Upper lobe of right lung (tissue), 1 donor: ENCODE measurements at regions not wholly inside any gene's neighbourhood (a gene's known extent, or its start where the extent isn't known, plus 50 kb on each side); places are given as distances from the start of the nearest gene placed in this dataset.

Source experiments
- ATAC-seq: fragments of 200-7000 bp; cut with Tn5 transposase; one replicate; pipeline ENCODE4 v1.9.1; 2020; ENCODE audit warnings: mild to moderate bottlenecking, moderate library complexity
- DNase-seq: peaks from one replicate; pipeline ENCODE4 v3.0.0-alpha.2; 2020
- H3K27ac ChIP-seq: fragments of 200-600 bp; one replicate; pipeline ENCODE4 v1.8.0; 2022
- H3K27me3 ChIP-seq: fragments of 200-600 bp; one replicate; pipeline ENCODE4 v1.8.0; 2022; ENCODE audit warnings: mild to moderate bottlenecking
- H3K36me3 ChIP-seq: fragments of 200-600 bp; one replicate; pipeline ENCODE4 v1.8.0; 2022
- H3K4me1 ChIP-seq: fragments of 200-600 bp; one replicate; pipeline ENCODE4 v1.8.0; 2022
- H3K4me3 ChIP-seq: fragments of 200-600 bp; one replicate; pipeline ENCODE4 v1.8.0; 2022; ENCODE audit warnings: mild to moderate bottlenecking
- H3K9me3 ChIP-seq: fragments of 200-600 bp; one replicate; pipeline ENCODE4 v1.8.0; 2022
- CTCF ChIP-seq: fragments of 200-600 bp; IDR thresholded peaks from one replicate; pipeline ENCODE4 v1.8.0; 2022; ENCODE audit warnings: antibody characterized with exemption
- intact Hi-C: fragments of 100-400 bp; cut with DNase I; formaldehyde crosslinking; loops from one replicate; pipeline ENCODE4 v1.11.0; 2022
- donor health status: DM: no; HTN: yes; CAD: no; lungs with severe emphysema.

GRCh38 chr22:34570408-34570807, 495.6 kb upstream of the ISX start:
- no peak for TF ChIP-seq CTCF
- H3K27me3 ChIP-seq: no peaks in the 10 kb centered on the region
- no peaks in the 10 kb centered on the region for H3K9me3 ChIP-seq
- no peak overlapping the region for H3K4me3 ChIP-seq
- no peaks in the 10 kb centered on the region for H3K36me3 ChIP-seq
- H3K4me1 ChIP-seq: no peaks in the 10 kb centered on the region
- DNase-seq: no peak
- no peak for ATAC-seq
- intact Hi-C loops: no loop called here
- H3K27ac ChIP-seq: no peak overlapping the region

- no peak for ATAC-seq
- Histone ChIP-seq H3K4me3 (no peak overlapping the region), H3K27ac (no peak overlapping the region), H3K36me3 (no peaks in the 10 kb centered on the region), H3K27me3 (no peaks in the 10 kb centered on the region), H3K9me3 (no peaks in the 10 kb centered on the region), H3K4me1 (no peaks in the 10 kb centered on the region)
- intact Hi-C loops: no loop called here
- TF ChIP-seq CTCF: no peak
- no peak for DNase-seq
Measured at GRCh38 chr22:34579519-34579918, 486.4 kb upstream of the ISX start.

- H3K9me3 ChIP-seq: no peaks in the 10 kb centered on the region
- no peaks in the 10 kb centered on the region for H3K4me1 ChIP-seq
- intact Hi-C loops: no loop called here
- ATAC-seq (no peak), DNase-seq (no peak)
- H3K4me3 ChIP-seq: no peak overlapping the region
- TF ChIP-seq CTCF: no peak
- no peaks in the 10 kb centered on the region for H3K27me3 ChIP-seq
- no peaks in the 10 kb centered on the region for H3K36me3 ChIP-seq
- H3K27ac ChIP-seq: no peak overlapping the region
Measured at GRCh38 chr22:34587357-34588356, 478.3 kb upstream of the ISX start.

GRCh38 chr22:34588871-34589545, 476.9 kb upstream of the ISX start:
- no peak for ATAC-seq

More at GRCh38 chr22:34588871-34589545, 476.9 kb upstream of the ISX start:
- Histone ChIP-seq H3K36me3 (no peaks in the 10 kb centered on the region), H3K4me3 (no peak overlapping the region), H3K27ac (no peak overlapping the region), H3K9me3 (no peaks in the 10 kb centered on the region), H3K4me1 (no peaks in the 10 kb centered on the region), H3K27me3 (no peaks in the 10 kb centered on the region)
- TF ChIP-seq CTCF: no peak
- no peak for DNase-seq
- intact Hi-C loops: no loop called here
